Upper lobe of left lung (tissue), 6 donors: ENCODE measurements at regions not wholly inside any gene's neighbourhood (a gene's known extent, or its start where the extent isn't known, plus 50 kb on each side); places are given as distances from the start of the nearest gene placed in this dataset.

Experiments used
- ATAC-seq, 2 donors: fragments of 200-7000 bp; cut with Tn5 transposase; one replicate each; pipeline ENCODE4 v1.9.1; 2022; ENCODE audit warnings: mild to moderate bottlenecking in 2 of 2, moderate library complexity in 2 of 2; ENCODE audit not compliant: low FRiP score in 2 of 2
- DNase-seq, 2 donors: peaks; one replicate each; pipeline ENCODE4 v3.0.0-alpha.2; 2019 to 2020
- H3K27ac ChIP-seq, 4 donors: fragments of 200-600 bp; sonication (generic); one replicate each; pipeline ENCODE4 v1.5.1; 2016 to 2019
- H3K27me3 ChIP-seq, 4 donors: fragments of 200-600 bp; sonication (generic); one replicate each; pipeline ENCODE4 v1.5.1; 2017 to 2019
- H3K36me3 ChIP-seq, 4 donors: fragments of 200-600 bp; sonication (generic); one replicate each; pipeline ENCODE4 v1.5.1; 2016 to 2019
- H3K4me1 ChIP-seq, 4 donors: fragments of 200-600 bp; sonication (generic); one replicate each; pipeline ENCODE4 v1.5.1; 2018 to 2019
- H3K4me3 ChIP-seq, 4 donors: fragments of 200-600 bp; sonication (generic); one replicate each; pipeline ENCODE4 v1.5.1; 2017 to 2019; ENCODE audit warnings: mild to moderate bottlenecking in 2 of 4, moderate library complexity in 1 of 4
- H3K9me3 ChIP-seq, 4 donors: fragments of 200-600 bp; sonication (generic); one replicate each; pipeline ENCODE4 v1.5.1; 2018 to 2019
- CTCF ChIP-seq, 6 experiments: fragments of 450-650 bp in 4 of 6; fragments of 200-600 bp in 2 of 6; sonication (generic) in 2 of 6; IDR thresholded peaks; one replicate each; pipeline ENCODE4 v1.5.1; 2016 to 2019; ENCODE audit warnings: antibody characterized with exemption in 6 of 6
- EP300 ChIP-seq, 4 donors: sonication (generic); formaldehyde crosslinking; IDR thresholded peaks; one replicate each; pipeline ENCODE4 v1.5.1; 2017; ENCODE audit warnings: antibody characterized with exemption in 4 of 4, control low read depth in 2 of 4
- POLR2A ChIP-seq, 4 donors: fragments of 450-650 bp; IDR thresholded peaks; one replicate each; pipeline ENCODE4 v1.5.1; 2016 to 2017; ENCODE audit warnings: antibody characterized with exemption in 4 of 4, mild to moderate bottlenecking in 2 of 4
- POLR2AphosphoS5 ChIP-seq, 2 donors: sonication (generic); formaldehyde crosslinking; IDR thresholded peaks; one replicate each; pipeline ENCODE4 v1.5.1; 2017; ENCODE audit warnings: antibody characterized with exemption in 2 of 2
- WGBS, 2 donors: methylation state at CpG; one replicate each; pipeline ENCODE4 v1.1.5; 2017 to 2018; 5-methylcytosine and 5-hydroxymethylcytosine counted together
- donor health status: DM: no; HTN: no; CAD: no; lungs with moderate emphysema.
- donor health status: DM: no; HTN: yes; CAD: no; lungs with severe emphysema.

GRCh38 chr3:104696470-104696869 lies 670.2 kb upstream of the ALCAM start:
- WGBS, 2 donors, result 57 to 86% methylated on average over 5 to 8 of the region's 8 CpGs
- Histone ChIP-seq H3K4me1 (no peaks in the 10 kb centered on the region), H3K9me3 (no peaks in the 10 kb centered on the region), H3K4me3 (no peak overlapping the region), H3K27ac (no peak overlapping the region), H3K36me3 (no peaks in the 10 kb centered on the region), H3K27me3 (no peaks in the 10 kb centered on the region)
- DNase-seq, result peak in 1 of 2 donors; percentile 18
- TF ChIP-seq CTCF (IDR thresholded peaks at IDR 0.05) (no peak), POLR2A (IDR thresholded peaks at IDR 0.05) (no peak)
- ATAC-seq, result no peak

GRCh38 chr3:104711406-104711805 lies 655.3 kb upstream of the ALCAM start:
- WGBS, 2 donors, result 58 to 70% methylated on average over 6 of the region's 6 CpGs
- DNase-seq (no peak), ATAC-seq (no peak)
- Histone ChIP-seq H3K4me3 (no peak overlapping the region), H3K27ac (no peak overlapping the region), H3K27me3 (no peaks in the 10 kb centered on the region), H3K4me1 (no peaks in the 10 kb centered on the region), H3K9me3 (no peaks in the 10 kb centered on the region), H3K36me3 (no peaks in the 10 kb centered on the region)
- TF ChIP-seq POLR2A (IDR thresholded peaks at IDR 0.05) (no peak), POLR2AphosphoS5 (IDR thresholded peaks at IDR 0.05) (no peak), CTCF (IDR thresholded peaks at IDR 0.05) (no peak), EP300 (IDR thresholded peaks at IDR 0.05) (no peak)

GRCh38 chr3:104715972-104716371 lies 650.7 kb upstream of the ALCAM start:
- 90 to 100% methylated on average over 1 of the region's 1 CpG for WGBS, 2 donors
- no peak for ATAC-seq
- Histone ChIP-seq H3K4me1 (no peaks in the 10 kb centered on the region), H3K9me3 (no peaks in the 10 kb centered on the region), H3K4me3 (no peak overlapping the region), H3K27me3 (no peaks in the 10 kb centered on the region), H3K36me3 (no peaks in the 10 kb centered on the region), H3K27ac (no peak overlapping the region)
- TF ChIP-seq EP300 (IDR thresholded peaks at IDR 0.05) (no peak), CTCF (IDR thresholded peaks at IDR 0.05) (no peak), POLR2A (IDR thresholded peaks at IDR 0.05) (no peak), POLR2AphosphoS5 (IDR thresholded peaks at IDR 0.05) (no peak)
- DNase-seq, result no peak

GRCh38 chr3:104717828-104718196 lies 648.9 kb upstream of the ALCAM start:
- 88 to 93% methylated on average over 3 of the region's 3 CpGs for WGBS, 2 donors
- Histone ChIP-seq H3K4me3 (no peak overlapping the region), H3K4me1 (no peaks in the 10 kb centered on the region), H3K27ac (no peak overlapping the region), H3K27me3 (no peaks in the 10 kb centered on the region), H3K36me3 (no peaks in the 10 kb centered on the region), H3K9me3 (no peaks in the 10 kb centered on the region)
- DNase-seq (no peak), ATAC-seq (no peak)
- TF ChIP-seq POLR2AphosphoS5 (IDR thresholded peaks at IDR 0.05) (no peak), POLR2A (IDR thresholded peaks at IDR 0.05) (no peak), EP300 (IDR thresholded peaks at IDR 0.05) (no peak), CTCF (IDR thresholded peaks at IDR 0.05) (no peak)

- ATAC-seq (no peak), DNase-seq (no peak)
- no peaks in the 10 kb centered on the region for H3K9me3 ChIP-seq
- no peaks in the 10 kb centered on the region for H3K27me3 ChIP-seq
- no peak overlapping the region for H3K4me3 ChIP-seq
- no peaks in the 10 kb centered on the region for H3K4me1 ChIP-seq
- no peak overlapping the region for H3K27ac ChIP-seq
- no peaks in the 10 kb centered on the region for H3K36me3 ChIP-seq
- 76 to 81% methylated on average over 4 of the region's 4 CpGs for WGBS, 2 donors
- TF ChIP-seq EP300 (IDR thresholded peaks at IDR 0.05) (no peak), CTCF (IDR thresholded peaks at IDR 0.05) (no peak), POLR2A (IDR thresholded peaks at IDR 0.05) (no peak), POLR2AphosphoS5 (IDR thresholded peaks at IDR 0.05) (no peak)
These were observed 643.7 kb upstream of the ALCAM start for GRCh38 chr3:104723000-104723399.
